GM12878 (cell line): ENCODE measurements at regions not wholly inside any gene's neighbourhood (a gene's known extent, or its start where the extent isn't known, plus 50 kb on each side); places are given as distances from the start of the nearest gene placed in this dataset.

Experiments used
- ATF7 ChIP-seq: fragments of 450-650 bp; IDR thresholded peaks from 2 replicates; pipeline ENCODE4 v1.6.1; 2016; ENCODE audit warnings: low read depth, mild to moderate bottlenecking
- CBX3 ChIP-seq: fragments of 200-600 bp; sonication (generic); IDR thresholded peaks from 2 replicates; pipeline ENCODE4 v1.6.1; 2016; ENCODE audit warnings: low read depth, borderline replicate concordance
- CEBPB ChIP-seq, 2 experiments: fragments of 150-350 bp in 1 of 2; IDR thresholded peaks; 2 replicates each; pipeline ENCODE4 v1.6.1; 2012 to 2014; ENCODE audit warnings: low read depth in 2 of 2, low read length in 2 of 2, borderline replicate concordance in 1 of 2, inconsistent platforms in 1 of 2
- EP300 ChIP-seq, 2 experiments: fragments of 150-350 bp in 1 of 2; IDR thresholded peaks; 2 replicates each; pipeline ENCODE4 v1.6.1; 2011 to 2012; ENCODE audit warnings: low read depth in 2 of 2, low read length in 2 of 2, borderline replicate concordance in 1 of 2, improper control_type of control experiment in 1 of 2, inconsistent platforms in 1 of 2; ENCODE audit not compliant: control insufficient read depth in 1 of 2
- MAX ChIP-seq: IDR thresholded peaks from 2 replicates; pipeline ENCODE4 v1.6.1; 2012; ENCODE audit warnings: low read depth, low read length, improper control_type of control experiment
- MXI1 ChIP-seq: fragments of 150-350 bp; IDR thresholded peaks from 2 replicates; pipeline ENCODE4 v1.6.1; 2011; ENCODE audit warnings: low read depth, mild to moderate bottlenecking, inconsistent platforms, low read length, improper control_type of control experiment
- NR2C2 ChIP-seq: IDR thresholded peaks from 2 replicates; pipeline ENCODE4 v1.6.1; 2011; ENCODE audit warnings: borderline replicate concordance, low read depth; ENCODE audit not compliant: control insufficient read depth, insufficient read length
- POLR2A ChIP-seq: IDR thresholded peaks from 2 replicates; pipeline ENCODE4 v1.6.1; 2011; ENCODE audit warnings: low read depth, mild to moderate bottlenecking, low read length
- SMARCA5 ChIP-seq: fragments of 450-650 bp; IDR thresholded peaks from 2 replicates; pipeline ENCODE4 v1.6.1; 2017; ENCODE audit warnings: mild to moderate bottlenecking
- ZBTB11 ChIP-seq: fragments of 450-650 bp; formaldehyde crosslinking; IDR thresholded peaks from 2 replicates; pipeline ENCODE4 v1.5.0; 2022; ENCODE audit warnings: mild to moderate bottlenecking, missing genetic modification characterization
- TF ChIP-seq, protein P1 (sequence below), 3 experiments: IDR thresholded peaks in 2 of 3; conservative IDR thresholded peaks in 1 of 3; 2 replicates each; pipeline ENCODE4 v1.5.1; 2011; ENCODE audit warnings: low read depth in 3 of 3, low read length in 3 of 3, mild to moderate bottlenecking in 3 of 3, control low read depth in 2 of 3, moderate library complexity in 2 of 3, inconsistent platforms in 1 of 3, mixed read lengths in 1 of 3; ENCODE audit not compliant: control insufficient read depth in 2 of 3, insufficient read depth in 1 of 3; ENCODE audit errors: extremely low read depth in 1 of 3
- TF ChIP-seq, protein P2 (sequence below): IDR thresholded peaks from 2 replicates; pipeline ENCODE4 v1.6.1; 2011; ENCODE audit warnings: low read depth, mild to moderate bottlenecking, low read length, moderate library complexity, borderline replicate concordance; ENCODE audit errors: extremely low read depth

DNA sequence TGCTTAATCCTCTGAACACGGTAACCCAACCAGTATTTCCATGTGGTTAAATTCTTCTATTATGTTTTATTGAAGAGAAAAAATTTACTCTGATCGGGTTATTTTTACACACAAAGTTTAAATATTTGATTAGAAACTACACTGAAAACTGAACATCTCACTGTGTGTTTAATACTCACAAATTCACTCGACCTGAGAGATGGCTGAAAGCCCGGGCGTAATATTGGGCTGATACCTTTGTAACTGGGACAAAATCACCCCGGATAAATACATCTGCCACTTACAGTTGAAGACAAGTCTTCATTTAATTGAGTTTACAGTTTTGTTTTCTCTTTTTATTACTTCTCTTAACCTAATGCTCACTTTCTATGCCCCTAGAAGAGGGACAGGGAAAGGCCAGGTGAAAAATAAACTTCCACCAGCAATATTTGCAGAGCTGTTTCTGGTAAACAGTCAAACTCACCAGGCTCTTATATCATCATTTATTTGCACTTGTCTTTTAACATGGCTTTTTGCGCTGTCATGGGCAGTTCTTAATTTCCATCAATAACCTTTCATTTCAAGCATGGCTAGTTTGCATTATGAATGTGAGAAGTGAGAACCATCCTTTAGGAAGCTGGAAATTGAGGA, 145.6 kb upstream of the TMCO5A start:
- TF ChIP-seq, protein P1, sequence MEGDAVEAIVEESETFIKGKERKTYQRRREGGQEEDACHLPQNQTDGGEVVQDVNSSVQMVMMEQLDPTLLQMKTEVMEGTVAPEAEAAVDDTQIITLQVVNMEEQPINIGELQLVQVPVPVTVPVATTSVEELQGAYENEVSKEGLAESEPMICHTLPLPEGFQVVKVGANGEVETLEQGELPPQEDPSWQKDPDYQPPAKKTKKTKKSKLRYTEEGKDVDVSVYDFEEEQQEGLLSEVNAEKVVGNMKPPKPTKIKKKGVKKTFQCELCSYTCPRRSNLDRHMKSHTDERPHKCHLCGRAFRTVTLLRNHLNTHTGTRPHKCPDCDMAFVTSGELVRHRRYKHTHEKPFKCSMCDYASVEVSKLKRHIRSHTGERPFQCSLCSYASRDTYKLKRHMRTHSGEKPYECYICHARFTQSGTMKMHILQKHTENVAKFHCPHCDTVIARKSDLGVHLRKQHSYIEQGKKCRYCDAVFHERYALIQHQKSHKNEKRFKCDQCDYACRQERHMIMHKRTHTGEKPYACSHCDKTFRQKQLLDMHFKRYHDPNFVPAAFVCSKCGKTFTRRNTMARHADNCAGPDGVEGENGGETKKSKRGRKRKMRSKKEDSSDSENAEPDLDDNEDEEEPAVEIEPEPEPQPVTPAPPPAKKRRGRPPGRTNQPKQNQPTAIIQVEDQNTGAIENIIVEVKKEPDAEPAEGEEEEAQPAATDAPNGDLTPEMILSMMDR (IDR thresholded peaks at IDR 0.05 in 2 of 3, conservative IDR thresholded peaks at IDR 0.05 in 1 of 3; ENCODE audit: control insufficient read depth in 2 of 3, extremely low read depth in 1 of 3, insufficient read depth in 1 of 3, low read depth in 3 of 3, low read length in 3 of 3), result no peak
- TF ChIP-seq ZBTB11, result no peak
- no peak for TF ChIP-seq EP300 (IDR thresholded peaks at IDR 0.05; ENCODE audit: borderline replicate concordance in 1 of 2, control insufficient read depth in 1 of 2, low read depth in 2 of 2, low read length in 2 of 2)
- no peak for TF ChIP-seq MAX
- no peak for TF ChIP-seq MXI1
- TF ChIP-seq POLR2A, result no peak
- no peak for TF ChIP-seq SMARCA5
- no peak for TF ChIP-seq ATF7
- TF ChIP-seq CBX3, result no peak
- TF ChIP-seq, protein P2, sequence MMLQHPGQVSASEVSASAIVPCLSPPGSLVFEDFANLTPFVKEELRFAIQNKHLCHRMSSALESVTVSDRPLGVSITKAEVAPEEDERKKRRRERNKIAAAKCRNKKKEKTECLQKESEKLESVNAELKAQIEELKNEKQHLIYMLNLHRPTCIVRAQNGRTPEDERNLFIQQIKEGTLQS, result no peak
- TF ChIP-seq NR2C2, result no peak
- TF ChIP-seq CEBPB (IDR thresholded peaks at IDR 0.05; ENCODE audit: borderline replicate concordance in 1 of 2, low read depth in 2 of 2, low read length in 2 of 2), result no peak
